CD4-positive, alpha-beta T cell (primary cell): ENCODE measurements at regions not wholly inside any gene's neighbourhood (a gene's known extent, or its start where the extent isn't known, plus 50 kb on each side); places are given as distances from the start of the nearest gene placed in this dataset.
"Not testable (repeated sequence)": the region's sequence is repeated elsewhere in the genome, so short reads cannot be mapped to it uniquely, and the experiment has no call there.

ENCODE experiments used
- ATAC-seq: fragments of 200-7000 bp; cut with Tn5 transposase; one replicate; pipeline ENCODE4 v1.10.0; 2022; ENCODE audit warnings: mild to moderate bottlenecking; ENCODE audit not compliant: poor library complexity
- CTCF ChIA-PET: fragments of 350-600 bp; sonication (Branson Sonifier 250); formaldehyde crosslinking; loops from one replicate; lab custom pipeline; 2021; ENCODE audit warnings: antibody characterized with exemption, inconsistent platforms; lab: Charles Lee
- POLR2A ChIA-PET: fragments of 350-600 bp; sonication (Branson Sonifier 250); formaldehyde crosslinking; loops from one replicate; lab custom pipeline; 2021; ENCODE audit warnings: antibody characterized with exemption, inconsistent platforms; lab: Charles Lee
- DNase-seq, 14 experiments: peaks; one replicate each; pipeline ENCODE4 v3.0.0-alpha.2; 2013 to 2020; ENCODE audit warnings: mixed read lengths in 2 of 14
- H3K27ac ChIP-seq, 2 donors: one replicate each; pipeline versions ENCODE4 v1.5.1 to v1.7.0; 2013; ENCODE audit warnings: low read length in 2 of 2, low read depth in 1 of 2, mild to moderate bottlenecking in 1 of 2
- H3K27me3 ChIP-seq, 2 experiments: 1 replicate in 1 of 2; 2 replicates in 1 of 2; pipeline versions ENCODE4 v1.6.1 to v1.7.0; 2013; ENCODE audit warnings: low read length in 2 of 2, control low read depth in 1 of 2, mild to moderate bottlenecking in 1 of 2, moderate library complexity in 1 of 2; ENCODE audit not compliant: insufficient read depth in 2 of 2, control insufficient read depth in 1 of 2
- H3K36me3 ChIP-seq: one replicate; pipeline ENCODE4 v1.6.1; 2013; ENCODE audit warnings: low read length, control low read depth; ENCODE audit not compliant: insufficient read depth
- H3K4me1 ChIP-seq: one replicate; pipeline ENCODE4 v1.6.1; 2013; ENCODE audit warnings: low read length, control low read depth; ENCODE audit not compliant: insufficient read depth
- H3K4me3 ChIP-seq: one replicate; pipeline ENCODE4 v1.5.1; 2013; ENCODE audit warnings: mild to moderate bottlenecking, low read length, moderate library complexity
- H3K9me3 ChIP-seq, 2 experiments: 1 replicate in 1 of 2; 2 replicates in 1 of 2; pipeline versions ENCODE4 v1.6.1 to v1.7.0; 2013; ENCODE audit warnings: low read length in 2 of 2, mild to moderate bottlenecking in 2 of 2, control low read depth in 1 of 2, moderate library complexity in 1 of 2; ENCODE audit not compliant: control insufficient read depth in 1 of 2, insufficient read depth in 1 of 2
- H3K27ac Mint-ChIP-seq: one replicate; pipeline ENCODE4 v1.8.0; 2020; ENCODE audit warnings: mixed read lengths
- H3K27me3 Mint-ChIP-seq: one replicate; pipeline ENCODE4 v1.8.0; 2021; ENCODE audit warnings: mixed read lengths
- H3K36me3 Mint-ChIP-seq: one replicate; pipeline ENCODE4 v1.8.0; 2021; ENCODE audit warnings: low read depth, mixed read lengths
- H3K4me1 Mint-ChIP-seq: one replicate; pipeline ENCODE4 v1.8.0; 2021; ENCODE audit warnings: low read depth, mixed read lengths
- H3K4me3 Mint-ChIP-seq: one replicate; pipeline ENCODE4 v1.8.0; 2020; ENCODE audit warnings: mild to moderate bottlenecking, mixed read lengths
- H3K9me3 Mint-ChIP-seq: one replicate; pipeline ENCODE4 v1.8.0; 2020; ENCODE audit warnings: mixed read lengths
- CTCF ChIP-seq: fragments of 200-600 bp; IDR thresholded peaks from one replicate; pipeline ENCODE4 v1.8.0; 2022; ENCODE audit warnings: antibody characterized with exemption, mild to moderate bottlenecking
- intact Hi-C, 2 experiments: fragments of 100-400 bp; cut with DNase I in 1 of 2; cut with micrococcal nuclease in 1 of 2; formaldehyde crosslinking; loops; one replicate each; pipeline versions ENCODE4 v1.15.1 to v1.9.0; 2023 to 2025; cut with DNase I, micrococcal nuclease

- Mint-ChIP-seq H3K9me3 (no peaks in the 10 kb centered on the region), H3K36me3 (no peaks in the 10 kb centered on the region), H3K4me1 (no peaks in the 10 kb centered on the region), H3K27me3 (no peaks in the 10 kb centered on the region), H3K4me3 (no peak overlapping the region), H3K27ac (no peak overlapping the region)
- H3K4me1 ChIP-seq: no peaks in the 10 kb centered on the region
- ATAC-seq (no peak), DNase-seq (peak in 2 of 14 experiments; percentile 0 to 9)
- no peak overlapping the region for H3K4me3 ChIP-seq
- ChIA-PET CTCF (no interaction called here), POLR2A (no interaction called here)
- no peak overlapping the region for H3K27ac ChIP-seq
- intact Hi-C loops: no loop called here
- H3K27me3 ChIP-seq: no peaks in the 10 kb centered on the region
- TF ChIP-seq CTCF: no peak
- H3K36me3 ChIP-seq: no peaks in the 10 kb centered on the region
- no peaks in the 10 kb centered on the region for H3K9me3 ChIP-seq
Observed at GRCh38 chrX:44744799-44745198, 99.0 kb upstream of the DUSP21 start.

- POLR2A ChIA-PET: no interaction called here
- CTCF ChIA-PET: no interaction called here
- Histone ChIP-seq H3K4me3 (no peak overlapping the region), H3K4me1 (no peaks in the 10 kb centered on the region), H3K27me3 (no peaks in the 10 kb centered on the region), H3K36me3 (no peaks in the 10 kb centered on the region), H3K27ac (no peak overlapping the region), H3K9me3 (no peaks in the 10 kb centered on the region)
- no peak for DNase-seq
- Mint-ChIP-seq H3K9me3 (no peaks in the 10 kb centered on the region), H3K27me3 (peaks cover 5% of the 10 kb centered on the region), H3K27ac (no peak overlapping the region), H3K36me3 (no peaks in the 10 kb centered on the region), H3K4me3 (no peak overlapping the region), H3K4me1 (no peaks in the 10 kb centered on the region)
- no peak for ATAC-seq
- TF ChIP-seq CTCF: no peak
- intact Hi-C loops: no loop called here
Observed at GRCh38 chrX:44742480-44743155, 101.2 kb upstream of the DUSP21 start.

- ATAC-seq, H3K9me3 ChIP-seq, H3K27me3 Mint-ChIP-seq, intact Hi-C loops, CTCF ChIA-PET, H3K27ac ChIP-seq, H3K4me3 Mint-ChIP-seq, H3K9me3 Mint-ChIP-seq, H3K36me3 ChIP-seq, POLR2A ChIA-PET, DNase-seq, H3K27ac Mint-ChIP-seq, H3K4me1 ChIP-seq, H3K27me3 ChIP-seq, H3K36me3 Mint-ChIP-seq, H3K4me3 ChIP-seq, H3K4me1 Mint-ChIP-seq: not testable (repeated sequence)
Observed at GRCh38 chrX:44741859-44742258, 102.0 kb upstream of the DUSP21 start.

- H3K36me3 ChIP-seq, H3K9me3 Mint-ChIP-seq, intact Hi-C loops, H3K9me3 ChIP-seq, H3K27ac Mint-ChIP-seq, H3K27me3 ChIP-seq, H3K4me1 ChIP-seq, CTCF ChIA-PET, H3K4me1 Mint-ChIP-seq, H3K27ac ChIP-seq, H3K4me3 ChIP-seq, H3K36me3 Mint-ChIP-seq, POLR2A ChIA-PET, ATAC-seq, H3K27me3 Mint-ChIP-seq, H3K4me3 Mint-ChIP-seq, DNase-seq: not testable (repeated sequence)
Observed at GRCh38 chrX:44741458-44741857, 102.4 kb upstream of the DUSP21 start.
